GM12891 (cell line): ENCODE measurements at regions not wholly inside any gene's neighbourhood (a gene's known extent, or its start where the extent isn't known, plus 50 kb on each side); places are given as distances from the start of the nearest gene placed in this dataset.

Experiments
- POLR2A ChIP-seq: IDR thresholded peaks from 2 replicates; pipeline ENCODE4 v1.6.1; 2011; ENCODE audit warnings: low read depth, low read length, control low read depth
- POLR2AphosphoS5 ChIP-seq: IDR thresholded peaks from 2 replicates; pipeline ENCODE4 v1.6.1; 2011; ENCODE audit warnings: low read depth, low read length, control low read depth
- POU2F2 ChIP-seq: IDR thresholded peaks from 2 replicates; pipeline ENCODE4 v1.6.1; 2011; ENCODE audit warnings: low read depth, mild to moderate bottlenecking, control low read depth, low read length, moderate library complexity

- TF ChIP-seq POLR2A: no peak
- no peak for TF ChIP-seq POLR2AphosphoS5
- no peak for TF ChIP-seq POU2F2
Observed at GRCh38 chr12:5210179-5210922, 166.7 kb downstream of the KCNA5 start.
